Cardiac muscle cell (in vitro differentiated cells and primary cell): ENCODE measurements at regions not wholly inside any gene's neighbourhood (a gene's known extent, or its start where the extent isn't known, plus 50 kb on each side); places are given as distances from the start of the nearest gene placed in this dataset.

Experiments
- DNase-seq, 2 donors: peaks; one replicate each; pipeline versions ENCODE4 v3.0.0 to v3.0.0-alpha.2; 2010 to 2017; ENCODE audit warnings: low read depth in 1 of 2, low spot score in 1 of 2
- H3K27ac ChIP-seq: fragments of 200-600 bp; sonication (generic); 2 replicates; pipeline ENCODE4 v1.5.1; 2016
- H3K27me3 ChIP-seq: fragments of 200-600 bp; sonication (generic); 2 replicates; pipeline ENCODE4 v1.6.0; 2016; ENCODE audit warnings: control low read depth
- H3K36me3 ChIP-seq: fragments of 200-600 bp; sonication (generic); 2 replicates; pipeline ENCODE4 v1.5.1; 2016; ENCODE audit warnings: control low read depth
- H3K4me1 ChIP-seq: fragments of 200-600 bp; sonication (generic); 2 replicates; pipeline ENCODE4 v1.8.1; 2017; ENCODE audit warnings: low read depth, mild to moderate bottlenecking, mixed run types
- H3K4me3 ChIP-seq: fragments of 200-600 bp; sonication (generic); 2 replicates; pipeline ENCODE4 v1.5.1; 2016; ENCODE audit warnings: mild to moderate bottlenecking
- H3K9me3 ChIP-seq: fragments of 200-600 bp; sonication (generic); 2 replicates; pipeline ENCODE4 v1.5.1; 2017; ENCODE audit warnings: low read depth, mild to moderate bottlenecking, control low read depth
- TF ChIP-seq, protein P1 (sequence below): IDR thresholded peaks from 2 replicates; pipeline ENCODE4 v1.5.1; 2012; ENCODE audit warnings: low read depth, mild to moderate bottlenecking, low read length

GRCh38 chr19:34832581-34833112 is 59.6 kb upstream of the ZNF599 start:
- Histone ChIP-seq H3K9me3 (no peaks in the 10 kb centered on the region), H3K36me3 (no peaks in the 10 kb centered on the region), H3K27ac (no peak overlapping the region), H3K27me3 (no peaks in the 10 kb centered on the region), H3K4me3 (no peak overlapping the region), H3K4me1 (no peaks in the 10 kb centered on the region)
- no peak for DNase-seq
- TF ChIP-seq, protein P1, sequence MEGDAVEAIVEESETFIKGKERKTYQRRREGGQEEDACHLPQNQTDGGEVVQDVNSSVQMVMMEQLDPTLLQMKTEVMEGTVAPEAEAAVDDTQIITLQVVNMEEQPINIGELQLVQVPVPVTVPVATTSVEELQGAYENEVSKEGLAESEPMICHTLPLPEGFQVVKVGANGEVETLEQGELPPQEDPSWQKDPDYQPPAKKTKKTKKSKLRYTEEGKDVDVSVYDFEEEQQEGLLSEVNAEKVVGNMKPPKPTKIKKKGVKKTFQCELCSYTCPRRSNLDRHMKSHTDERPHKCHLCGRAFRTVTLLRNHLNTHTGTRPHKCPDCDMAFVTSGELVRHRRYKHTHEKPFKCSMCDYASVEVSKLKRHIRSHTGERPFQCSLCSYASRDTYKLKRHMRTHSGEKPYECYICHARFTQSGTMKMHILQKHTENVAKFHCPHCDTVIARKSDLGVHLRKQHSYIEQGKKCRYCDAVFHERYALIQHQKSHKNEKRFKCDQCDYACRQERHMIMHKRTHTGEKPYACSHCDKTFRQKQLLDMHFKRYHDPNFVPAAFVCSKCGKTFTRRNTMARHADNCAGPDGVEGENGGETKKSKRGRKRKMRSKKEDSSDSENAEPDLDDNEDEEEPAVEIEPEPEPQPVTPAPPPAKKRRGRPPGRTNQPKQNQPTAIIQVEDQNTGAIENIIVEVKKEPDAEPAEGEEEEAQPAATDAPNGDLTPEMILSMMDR: no peak

- no peaks in the 10 kb centered on the region for H3K4me1 ChIP-seq
- H3K4me3 ChIP-seq: no peak overlapping the region
- TF ChIP-seq, protein P1: no peak
- no peaks in the 10 kb centered on the region for H3K9me3 ChIP-seq
- no peak overlapping the region for H3K27ac ChIP-seq
- no peak for DNase-seq
- H3K27me3 ChIP-seq: no peaks in the 10 kb centered on the region
- H3K36me3 ChIP-seq: no peaks in the 10 kb centered on the region
These were observed 58.7 kb upstream of the ZNF599 start for GRCh38 chr19:34831714-34832113.

DNA sequence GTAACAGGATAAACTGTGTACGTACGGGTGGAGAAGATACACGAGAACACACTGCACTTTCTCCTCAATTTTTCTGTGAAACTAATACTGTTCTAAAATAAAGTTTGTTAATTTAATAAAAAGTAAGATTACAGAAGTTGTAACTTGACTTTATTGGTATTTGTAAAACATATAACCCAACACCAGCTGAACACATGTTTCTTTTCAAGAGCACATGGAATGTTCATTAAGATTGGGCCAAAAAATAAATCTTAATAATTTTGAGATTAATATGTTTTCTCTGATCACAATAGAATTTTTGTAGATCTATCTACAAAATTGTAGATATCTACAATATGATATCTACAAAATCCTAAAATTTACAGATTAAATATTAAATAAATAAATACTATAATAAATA is 55.1 kb upstream of the ZNF599 start:
- no peaks in the 10 kb centered on the region for H3K9me3 ChIP-seq
- H3K4me3 ChIP-seq: no peak overlapping the region
- no peaks in the 10 kb centered on the region for H3K36me3 ChIP-seq
- H3K27me3 ChIP-seq: no peaks in the 10 kb centered on the region
- no peak for DNase-seq
- no peak overlapping the region for H3K27ac ChIP-seq
- H3K4me1 ChIP-seq: no peaks in the 10 kb centered on the region
- TF ChIP-seq, protein P1: no peak

GRCh38 chr19:34825212-34825611 is 52.2 kb upstream of the ZNF599 start:
- Histone ChIP-seq H3K27me3 (no peaks in the 10 kb centered on the region), H3K4me1 (no peaks in the 10 kb centered on the region), H3K4me3 (no peak overlapping the region), H3K27ac (no peak overlapping the region), H3K9me3 (no peaks in the 10 kb centered on the region), H3K36me3 (no peaks in the 10 kb centered on the region)
- DNase-seq: no peak
- TF ChIP-seq, protein P1: no peak

DNA sequence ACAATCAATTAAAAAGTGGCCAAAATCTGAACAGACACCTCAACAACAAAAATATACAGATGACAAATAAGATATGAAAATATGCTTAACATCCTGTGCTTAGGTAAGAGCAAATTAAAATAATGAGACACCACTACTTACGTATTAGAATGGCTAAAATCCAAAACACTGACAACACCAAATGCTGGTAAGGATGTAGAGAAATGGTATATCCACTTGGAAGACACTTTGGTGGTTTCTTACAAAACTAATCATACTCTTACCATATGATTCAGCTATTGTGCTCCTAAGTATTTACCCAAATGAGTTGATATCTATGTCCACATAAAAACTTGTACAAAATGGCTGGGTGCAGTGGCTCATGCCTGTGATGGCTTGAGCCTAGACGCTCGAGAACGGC is 51.7 kb upstream of the ZNF599 start:
- Histone ChIP-seq H3K4me1 (no peaks in the 10 kb centered on the region), H3K4me3 (no peak overlapping the region), H3K9me3 (no peaks in the 10 kb centered on the region), H3K36me3 (no peaks in the 10 kb centered on the region), H3K27ac (no peak overlapping the region), H3K27me3 (no peaks in the 10 kb centered on the region)
- DNase-seq: no peak
- TF ChIP-seq, protein P1: no peak
